NCI-H2227 (cell line): ENCODE measurements at regions not wholly inside any gene's neighbourhood (a gene's known extent, or its start where the extent isn't known, plus 50 kb on each side); places are given as distances from the start of the nearest gene placed in this dataset.

Source experiments
- DNase-seq: peaks from one replicate; lab custom pipeline; 2025; ENCODE audit not compliant: unreplicated experiment; lab: John Stamatoyannopoulos, UW

- DNase-seq: no peak
Observed at GRCh38 chr7:156000601-156001396, 188.5 kb upstream of the SHH start.

- no peak for DNase-seq
Observed at GRCh38 chr7:155999631-156000489, 187.6 kb upstream of the SHH start.

- no peak for DNase-seq
Observed at GRCh38 chr7:155998766-155999630, 186.7 kb upstream of the SHH start.

- no peak for DNase-seq
Observed at GRCh38 chr7:155998328-155998691, 186.0 kb upstream of the SHH start.

- no peak for DNase-seq
Observed at GRCh38 chr7:155997431-155998327, 185.4 kb upstream of the SHH start.

- no peak for DNase-seq
Observed at GRCh38 chr7:155996718-155997280, 184.5 kb upstream of the SHH start.

- no peak for DNase-seq
Observed at GRCh38 chr7:155995183-155995612, 182.9 kb upstream of the SHH start.

- no peak for DNase-seq
Observed at GRCh38 chr7:155994279-155994811, 182.1 kb upstream of the SHH start.

GRCh38 chr7:155993420-155994278, 181.4 kb upstream of the SHH start:
- DNase-seq: no peak

GRCh38 chr7:155992974-155993373, 180.7 kb upstream of the SHH start:
- DNase-seq: no peak

- DNase-seq: no peak
Observed at GRCh38 chr7:155992538-155992937, 180.3 kb upstream of the SHH start.

- no peak for DNase-seq
Observed at GRCh38 chr7:155992107-155992506, 179.8 kb upstream of the SHH start.

- no peak for DNase-seq
Observed at GRCh38 chr7:155991470-155991869, 179.2 kb upstream of the SHH start.

- DNase-seq: no peak
Observed at GRCh38 chr7:155988416-155988815, 176.2 kb upstream of the SHH start.

- DNase-seq: no peak
Observed at GRCh38 chr7:155987681-155988235, 175.5 kb upstream of the SHH start.

GRCh38 chr7:155986497-155987160, 174.4 kb upstream of the SHH start:
- DNase-seq: no peak

- DNase-seq: no peak
Observed at GRCh38 chr7:155985518-155986250, 173.4 kb upstream of the SHH start.
